ENCODE measurements at regions not wholly inside any gene's neighbourhood (a gene's known extent, or its start where the extent isn't known, plus 50 kb on each side); places are given as distances from the start of the nearest gene placed in this dataset.
"Not testable (repeated sequence)": the region's sequence is repeated elsewhere in the genome, so short reads cannot be mapped to it uniquely, and the experiment has no call there.

- no peak overlapping the region for H3K4me3 ChIP-seq (ENCODE audit: low read depth in 1 of 3, low read length in 3 of 3)
- H3K4me1 ChIP-seq (ENCODE audit: control insufficient read depth in 3 of 3, insufficient read depth in 2 of 3, low read depth in 1 of 3, low read length in 2 of 3): no peaks in the 10 kb centered on the region
- no peaks in the 10 kb centered on the region for H3K9me3 ChIP-seq (ENCODE audit: control insufficient read depth in 2 of 2, insufficient read depth in 1 of 2, low read depth in 1 of 2, low read length in 1 of 2)
- WGBS, 3 donors: 70 to 76% (median 74%) methylated on average over 4 of the region's 4 CpGs
- no peaks in the 10 kb centered on the region for H3K36me3 ChIP-seq (ENCODE audit: control insufficient read depth in 3 of 3, insufficient read depth in 2 of 3, low read depth in 1 of 3, low read length in 3 of 3)
- H3K27ac ChIP-seq (ENCODE audit: low read depth in 1 of 3, low read length in 2 of 3): no peak overlapping the region
- no peaks in the 10 kb centered on the region for H3K27me3 ChIP-seq (ENCODE audit: control insufficient read depth in 3 of 3, insufficient read depth in 3 of 3, low read length in 3 of 3)
- FAIRE-seq (no peak), DNase-seq (no peak)
Measured at GRCh38 chr6:80862756-80863155, 756.3 kb downstream of the BCKDHB start.

GRCh38 chr6:80860107-80860506 lies 753.6 kb downstream of the BCKDHB start:
- FAIRE-seq: no peak
- 85 to 92% (median 89%) methylated on average over 2 of the region's 2 CpGs for WGBS, 3 donors
- no peak for DNase-seq
- Histone ChIP-seq H3K4me1 (ENCODE audit: control insufficient read depth in 3 of 3, insufficient read depth in 2 of 3, low read depth in 1 of 3, low read length in 2 of 3) (no peaks in the 10 kb centered on the region), H3K4me3 (ENCODE audit: low read depth in 1 of 3, low read length in 3 of 3) (no peak overlapping the region), H3K27me3 (ENCODE audit: control insufficient read depth in 3 of 3, insufficient read depth in 3 of 3, low read length in 3 of 3) (no peaks in the 10 kb centered on the region), H3K36me3 (ENCODE audit: control insufficient read depth in 3 of 3, insufficient read depth in 2 of 3, low read depth in 1 of 3, low read length in 3 of 3) (no peaks in the 10 kb centered on the region), H3K27ac (ENCODE audit: low read depth in 1 of 3, low read length in 2 of 3) (no peak overlapping the region), H3K9me3 (ENCODE audit: control insufficient read depth in 2 of 2, insufficient read depth in 1 of 2, low read depth in 1 of 2, low read length in 1 of 2) (no peaks in the 10 kb centered on the region)

- not testable (repeated sequence) for H3K27me3 ChIP-seq (ENCODE audit: control insufficient read depth in 3 of 3, insufficient read depth in 3 of 3, low read length in 3 of 3); H3K4me3 ChIP-seq (ENCODE audit: low read depth in 1 of 3, low read length in 3 of 3); H3K27ac ChIP-seq (ENCODE audit: low read depth in 1 of 3, low read length in 2 of 3); FAIRE-seq; DNase-seq; H3K4me1 ChIP-seq (ENCODE audit: control insufficient read depth in 3 of 3, insufficient read depth in 2 of 3, low read depth in 1 of 3, low read length in 2 of 3); H3K36me3 ChIP-seq (ENCODE audit: control insufficient read depth in 3 of 3, insufficient read depth in 2 of 3, low read depth in 1 of 3, low read length in 3 of 3)
- H3K9me3 ChIP-seq (ENCODE audit: control insufficient read depth in 2 of 2, insufficient read depth in 1 of 2, low read depth in 1 of 2, low read length in 1 of 2): peaks cover 0 to 18% of the 10 kb centered on the region in 2 donors
- 94 to 96% (median 95%) methylated on average over 12 of the region's 12 CpGs for WGBS, 3 donors
Measured at GRCh38 chr6:80847973-80848372, 741.5 kb downstream of the BCKDHB start.

GRCh38 chr6:80832337-80832736 lies 725.9 kb downstream of the BCKDHB start:
- DNase-seq (no peak), FAIRE-seq (no peak)
- WGBS, 3 donors: 87 to 93% (median 93%) methylated on average over 3 of the region's 3 CpGs
- Histone ChIP-seq H3K36me3 (ENCODE audit: control insufficient read depth in 3 of 3, insufficient read depth in 2 of 3, low read depth in 1 of 3, low read length in 3 of 3) (no peaks in the 10 kb centered on the region), H3K27ac (ENCODE audit: low read depth in 1 of 3, low read length in 2 of 3) (no peak overlapping the region), H3K9me3 (ENCODE audit: control insufficient read depth in 2 of 2, insufficient read depth in 1 of 2, low read depth in 1 of 2, low read length in 1 of 2) (no peaks in the 10 kb centered on the region), H3K27me3 (ENCODE audit: control insufficient read depth in 3 of 3, insufficient read depth in 3 of 3, low read length in 3 of 3) (no peaks in the 10 kb centered on the region), H3K4me3 (ENCODE audit: low read depth in 1 of 3, low read length in 3 of 3) (no peak overlapping the region), H3K4me1 (ENCODE audit: control insufficient read depth in 3 of 3, insufficient read depth in 2 of 3, low read depth in 1 of 3, low read length in 2 of 3) (no peaks in the 10 kb centered on the region)

GRCh38 chr6:80793411-80793810 lies 686.9 kb downstream of the BCKDHB start:
- no peak overlapping the region for H3K27ac ChIP-seq (ENCODE audit: low read depth in 1 of 3, low read length in 2 of 3)
- no peak for DNase-seq
- no peak overlapping the region for H3K4me3 ChIP-seq (ENCODE audit: low read depth in 1 of 3, low read length in 3 of 3)
- WGBS, 3 donors: 80 to 93% (median 85%) methylated on average over 2 of the region's 2 CpGs
- H3K4me1 ChIP-seq (ENCODE audit: control insufficient read depth in 3 of 3, insufficient read depth in 2 of 3, low read depth in 1 of 3, low read length in 2 of 3): no peaks in the 10 kb centered on the region
- H3K9me3 ChIP-seq (ENCODE audit: control insufficient read depth in 2 of 2, insufficient read depth in 1 of 2, low read depth in 1 of 2, low read length in 1 of 2): peaks cover 0 to 2% of the 10 kb centered on the region in 2 donors
- no peak for FAIRE-seq
- no peaks in the 10 kb centered on the region for H3K27me3 ChIP-seq (ENCODE audit: control insufficient read depth in 3 of 3, insufficient read depth in 3 of 3, low read length in 3 of 3)
- no peaks in the 10 kb centered on the region for H3K36me3 ChIP-seq (ENCODE audit: control insufficient read depth in 3 of 3, insufficient read depth in 2 of 3, low read depth in 1 of 3, low read length in 3 of 3)

GRCh38 chr6:80792151-80792550 lies 685.7 kb downstream of the BCKDHB start:
- Histone ChIP-seq H3K27me3 (ENCODE audit: control insufficient read depth in 3 of 3, insufficient read depth in 3 of 3, low read length in 3 of 3) (no peaks in the 10 kb centered on the region), H3K27ac (ENCODE audit: low read depth in 1 of 3, low read length in 2 of 3) (no peak overlapping the region), H3K4me1 (ENCODE audit: control insufficient read depth in 3 of 3, insufficient read depth in 2 of 3, low read depth in 1 of 3, low read length in 2 of 3) (no peaks in the 10 kb centered on the region), H3K9me3 (ENCODE audit: control insufficient read depth in 2 of 2, insufficient read depth in 1 of 2, low read depth in 1 of 2, low read length in 1 of 2) (no peaks in the 10 kb centered on the region), H3K36me3 (ENCODE audit: control insufficient read depth in 3 of 3, insufficient read depth in 2 of 3, low read depth in 1 of 3, low read length in 3 of 3) (no peaks in the 10 kb centered on the region), H3K4me3 (ENCODE audit: low read depth in 1 of 3, low read length in 3 of 3) (no peak overlapping the region)
- DNase-seq: no peak
- FAIRE-seq: no peak

- Histone ChIP-seq H3K4me1 (ENCODE audit: control insufficient read depth in 3 of 3, insufficient read depth in 2 of 3, low read depth in 1 of 3, low read length in 2 of 3) (no peaks in the 10 kb centered on the region), H3K27ac (ENCODE audit: low read depth in 1 of 3, low read length in 2 of 3) (no peak overlapping the region), H3K27me3 (ENCODE audit: control insufficient read depth in 3 of 3, insufficient read depth in 3 of 3, low read length in 3 of 3) (no peaks in the 10 kb centered on the region), H3K4me3 (ENCODE audit: low read depth in 1 of 3, low read length in 3 of 3) (no peak overlapping the region), H3K36me3 (ENCODE audit: control insufficient read depth in 3 of 3, insufficient read depth in 2 of 3, low read depth in 1 of 3, low read length in 3 of 3) (no peaks in the 10 kb centered on the region), H3K9me3 (ENCODE audit: control insufficient read depth in 2 of 2, insufficient read depth in 1 of 2, low read depth in 1 of 2, low read length in 1 of 2) (no peaks in the 10 kb centered on the region)
- no peak for DNase-seq
- 21 to 44% (median 21%) methylated on average over 1 of the region's 1 CpG for WGBS, 3 donors
- no peak for FAIRE-seq
Measured at GRCh38 chr6:80789912-80790570, 683.6 kb downstream of the BCKDHB start.

- not testable (repeated sequence) for H3K36me3 ChIP-seq (ENCODE audit: control insufficient read depth in 3 of 3, insufficient read depth in 2 of 3, low read depth in 1 of 3, low read length in 3 of 3); H3K27me3 ChIP-seq (ENCODE audit: control insufficient read depth in 3 of 3, insufficient read depth in 3 of 3, low read length in 3 of 3); FAIRE-seq; H3K27ac ChIP-seq (ENCODE audit: low read depth in 1 of 3, low read length in 2 of 3); H3K4me3 ChIP-seq (ENCODE audit: low read depth in 1 of 3, low read length in 3 of 3); DNase-seq; H3K4me1 ChIP-seq (ENCODE audit: control insufficient read depth in 3 of 3, insufficient read depth in 2 of 3, low read depth in 1 of 3, low read length in 2 of 3)
- 91 to 95% (median 93%) methylated on average over 12 of the region's 12 CpGs for WGBS, 3 donors
- peaks cover 0 to 21% of the 10 kb centered on the region in 2 donors for H3K9me3 ChIP-seq (ENCODE audit: control insufficient read depth in 2 of 2, insufficient read depth in 1 of 2, low read depth in 1 of 2, low read length in 1 of 2)
Measured at GRCh38 chr6:80783271-80783670, 676.8 kb downstream of the BCKDHB start.

GRCh38 chr6:80771941-80772340 lies 665.5 kb downstream of the BCKDHB start:
- Histone ChIP-seq H3K4me3 (ENCODE audit: low read depth in 1 of 3, low read length in 3 of 3) (no peak overlapping the region), H3K9me3 (ENCODE audit: control insufficient read depth in 2 of 2, insufficient read depth in 1 of 2, low read depth in 1 of 2, low read length in 1 of 2) (peaks cover 0 to 3% of the 10 kb centered on the region in 2 donors), H3K4me1 (ENCODE audit: control insufficient read depth in 3 of 3, insufficient read depth in 2 of 3, low read depth in 1 of 3, low read length in 2 of 3) (no peaks in the 10 kb centered on the region), H3K36me3 (ENCODE audit: control insufficient read depth in 3 of 3, insufficient read depth in 2 of 3, low read depth in 1 of 3, low read length in 3 of 3) (no peaks in the 10 kb centered on the region), H3K27ac (ENCODE audit: low read depth in 1 of 3, low read length in 2 of 3) (no peak overlapping the region), H3K27me3 (ENCODE audit: control insufficient read depth in 3 of 3, insufficient read depth in 3 of 3, low read length in 3 of 3) (no peaks in the 10 kb centered on the region)
- DNase-seq (no peak), FAIRE-seq (no peak)
- 20 to 30% (median 21%) methylated on average over 2 of the region's 2 CpGs for WGBS, 3 donors
